ENCODE measurements at regions not wholly inside any gene's neighbourhood (a gene's known extent, or its start where the extent isn't known, plus 50 kb on each side); places are given as distances from the start of the nearest gene placed in this dataset.

DNA sequence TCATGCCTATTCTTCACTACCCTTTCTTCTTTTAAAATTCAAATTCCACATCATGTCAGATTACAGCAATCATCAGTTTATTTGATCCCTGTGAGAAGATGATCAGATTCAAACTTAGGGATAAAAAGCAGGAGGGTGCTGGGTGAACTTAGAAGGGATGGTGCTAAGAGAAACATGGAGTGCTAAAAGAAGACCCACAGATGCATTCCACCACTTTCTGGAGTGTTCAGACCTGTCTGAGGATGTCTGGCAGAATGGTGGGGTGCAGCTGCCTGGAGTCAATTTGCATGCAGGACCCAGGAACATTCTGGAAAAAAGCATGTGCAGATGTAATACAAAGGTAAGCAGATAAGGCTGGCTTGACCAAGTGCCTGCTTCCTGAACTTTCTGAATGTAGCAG is 372.9 kb upstream of the RUNX1 start:
- Histone ChIP-seq H3K27ac (no peak overlapping the region), H3K4me3 (no peak overlapping the region)
- no peak for TF ChIP-seq CTCF (IDR thresholded peaks at IDR 0.05)

DNA sequence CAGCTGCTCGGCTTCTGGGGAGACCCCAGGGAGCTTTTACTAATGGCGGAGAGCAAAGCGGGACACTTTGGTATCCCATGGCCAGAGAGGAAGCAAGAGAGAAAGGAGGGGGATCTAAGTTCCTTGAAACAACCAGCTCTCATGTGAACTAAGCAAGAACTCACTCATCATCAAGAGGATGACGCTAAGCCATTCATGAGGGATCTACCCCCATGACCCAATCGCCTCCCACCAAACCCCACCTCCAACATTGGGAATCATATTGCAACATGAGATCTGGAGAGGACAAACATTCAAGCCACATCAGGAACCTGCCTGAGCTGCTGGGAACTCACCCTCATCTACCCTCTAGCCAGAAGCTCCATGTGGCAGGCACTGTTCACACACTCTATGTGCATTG is 372.1 kb upstream of the RUNX1 start:
- no peak overlapping the region for H3K27ac ChIP-seq
- no peak for TF ChIP-seq CTCF (IDR thresholded peaks at IDR 0.05)
- H3K4me3 ChIP-seq: no peak overlapping the region
- DNase-seq (ENCODE audit: low spot score): no peak

More for the DNA sequence above, 372.9 kb upstream of the RUNX1 start:
- DNase-seq (ENCODE audit: low spot score): no peak

DNA sequence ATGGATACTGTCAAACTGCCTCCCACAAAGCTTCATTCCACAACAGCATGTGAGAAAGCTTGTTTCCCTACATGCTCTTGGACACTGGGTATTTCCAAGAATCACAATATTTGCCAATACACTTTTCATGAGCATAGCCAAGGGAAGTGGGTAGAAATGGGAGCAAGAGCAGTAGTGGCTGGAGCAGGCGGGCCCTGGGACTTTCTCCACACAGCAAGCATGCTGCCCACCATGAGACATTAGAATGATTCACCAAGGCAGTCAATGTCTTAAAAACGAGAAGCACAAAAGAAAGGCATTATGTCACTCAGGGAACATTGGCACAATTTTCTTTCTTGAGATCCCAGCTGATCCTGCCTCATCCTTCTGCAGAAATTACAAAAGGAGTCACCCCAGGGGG is 371.6 kb upstream of the RUNX1 start:
- Histone ChIP-seq H3K4me3 (no peak overlapping the region), H3K27ac (no peak overlapping the region)
- TF ChIP-seq CTCF (IDR thresholded peaks at IDR 0.05): no peak
- no peak for DNase-seq (ENCODE audit: low spot score)

GRCh38 chr21:35417762-35418161 is 368.7 kb upstream of the RUNX1 start:
- no peak for DNase-seq (ENCODE audit: low spot score)
- TF ChIP-seq CTCF (IDR thresholded peaks at IDR 0.05): no peak
- Histone ChIP-seq H3K27ac (no peak overlapping the region), H3K4me3 (no peak overlapping the region)

- DNase-seq (ENCODE audit: low spot score): no peak
- Histone ChIP-seq H3K27ac (no peak overlapping the region), H3K4me3 (no peak overlapping the region)
- TF ChIP-seq CTCF (IDR thresholded peaks at IDR 0.05): no peak
Observed at GRCh38 chr21:35416866-35417489, 367.9 kb upstream of the RUNX1 start.

DNA sequence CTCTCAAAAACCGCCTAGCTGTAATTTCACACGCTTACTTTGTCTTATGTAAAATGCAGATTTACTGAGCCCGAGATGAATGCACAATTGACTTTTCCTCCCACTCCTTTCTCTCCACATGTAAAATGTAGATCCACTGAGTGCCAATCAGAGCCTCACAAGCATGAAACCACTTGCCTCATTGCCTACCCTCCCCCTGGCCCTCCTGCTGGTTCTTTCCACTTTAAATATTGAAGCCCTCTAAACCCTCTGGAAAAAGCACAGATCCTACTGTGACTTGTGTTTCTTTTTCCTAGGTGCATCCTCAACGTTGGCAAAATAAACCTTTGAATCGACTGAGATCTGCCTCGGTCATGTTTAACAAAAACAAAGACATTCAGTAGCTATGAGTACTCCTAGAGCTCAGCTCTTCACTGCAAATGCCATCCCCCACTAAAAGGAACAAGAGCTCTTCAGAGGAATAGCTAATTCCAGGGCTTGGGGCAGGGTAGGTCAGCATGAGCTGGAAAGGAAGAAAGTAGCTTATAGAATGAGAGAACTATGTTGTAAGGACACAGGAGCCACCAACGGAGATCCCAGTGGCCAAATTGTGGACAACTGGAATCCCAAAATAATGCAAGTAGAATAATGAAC is 365.5 kb upstream of the RUNX1 start:
- Histone ChIP-seq H3K27ac (no peak overlapping the region), H3K4me3 (no peak overlapping the region)
- TF ChIP-seq CTCF (IDR thresholded peaks at IDR 0.05): no peak
- DNase-seq (ENCODE audit: low spot score): no peak

DNA sequence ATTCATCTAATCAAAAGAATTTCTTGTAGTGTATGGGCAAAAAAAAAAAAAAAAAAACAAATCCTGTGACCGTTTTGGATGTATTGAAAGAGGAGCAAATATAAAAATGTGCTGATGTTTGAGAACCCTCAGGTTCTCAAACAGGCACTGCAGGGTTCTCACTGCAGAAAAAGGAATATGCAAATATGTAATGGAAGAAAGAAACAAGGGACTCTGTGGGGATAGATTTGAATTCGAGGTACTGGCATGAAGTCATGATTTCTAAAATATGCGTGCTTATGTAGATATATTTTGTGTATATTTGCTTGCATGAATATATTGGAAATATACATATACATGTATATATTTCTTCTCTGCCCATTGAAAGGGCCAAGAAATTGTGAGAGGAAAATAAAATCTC is 365.0 kb upstream of the RUNX1 start:
- no peak for TF ChIP-seq CTCF (IDR thresholded peaks at IDR 0.05)
- no peak overlapping the region for H3K27ac ChIP-seq
- no peak for DNase-seq (ENCODE audit: low spot score)

More for the DNA sequence above, 365.0 kb upstream of the RUNX1 start:
- H3K4me3 ChIP-seq: no peak overlapping the region
